GM21723 (cell line): ENCODE measurements at regions not wholly inside any gene's neighbourhood (a gene's known extent, or its start where the extent isn't known, plus 50 kb on each side); places are given as distances from the start of the nearest gene placed in this dataset.
"Not testable (repeated sequence)": the region's sequence is repeated elsewhere in the genome, so short reads cannot be mapped to it uniquely, and the experiment has no call there.

Experiments used
- ATAC-seq: cut with Tn5 transposase; IDR thresholded peaks from one replicate; pipeline ENCODE4 v1.9.1; 2021; ENCODE audit warnings: mild to moderate bottlenecking, moderate library complexity; ENCODE audit not compliant: unreplicated experiment

GRCh38 chr1:58931024-58931423 lies 147.2 kb upstream of the JUN start:
- no peak for ATAC-seq

GRCh38 chr1:58931756-58932155 lies 147.9 kb upstream of the JUN start:
- no peak for ATAC-seq

- no peak for ATAC-seq
These were observed 149.2 kb upstream of the JUN start for GRCh38 chr1:58932859-58933598.

GRCh38 chr1:58933599-58933926 lies 149.7 kb upstream of the JUN start:
- ATAC-seq = no peak

GRCh38 chr1:58934706-58935105 lies 150.9 kb upstream of the JUN start:
- ATAC-seq = no peak

- no peak for ATAC-seq
These were observed 153.1 kb upstream of the JUN start for GRCh38 chr1:58936973-58937372.

- ATAC-seq = no peak
These were observed 155.3 kb upstream of the JUN start for GRCh38 chr1:58939146-58939545.

- no peak for ATAC-seq
These were observed 156.0 kb upstream of the JUN start for GRCh38 chr1:58939666-58940370.

GRCh38 chr1:58941471-58942289 lies 157.8 kb upstream of the JUN start:
- no peak for ATAC-seq

- no peak for ATAC-seq
These were observed 158.9 kb upstream of the JUN start for GRCh38 chr1:58942759-58943191.

- no peak for ATAC-seq
These were observed 159.9 kb upstream of the JUN start for GRCh38 chr1:58943776-58944175.

- no peak for ATAC-seq
These were observed 160.6 kb upstream of the JUN start for GRCh38 chr1:58944439-58944838.

- no peak for ATAC-seq
These were observed 162.5 kb upstream of the JUN start for GRCh38 chr1:58946390-58946789.

GRCh38 chr1:58948671-58949070 lies 164.8 kb upstream of the JUN start:
- no peak for ATAC-seq

- no peak for ATAC-seq
These were observed 165.8 kb upstream of the JUN start for GRCh38 chr1:58949551-58950220.

GRCh38 chr1:58950897-58951296 lies 167.1 kb upstream of the JUN start:
- ATAC-seq = no peak

GRCh38 chr1:58953951-58954350 lies 170.1 kb upstream of the JUN start:
- not testable (repeated sequence) for ATAC-seq

- ATAC-seq = not testable (repeated sequence)
These were observed 179.4 kb upstream of the JUN start for GRCh38 chr1:58963287-58963686.

- no peak for ATAC-seq
These were observed 180.6 kb upstream of the JUN start for GRCh38 chr1:58964428-58964827.

GRCh38 chr1:58964880-58965279 lies 181.0 kb upstream of the JUN start:
- no peak for ATAC-seq
